HG03108 (cell line): ENCODE measurements at regions not wholly inside any gene's neighbourhood (a gene's known extent, or its start where the extent isn't known, plus 50 kb on each side); places are given as distances from the start of the nearest gene placed in this dataset.

Source experiments
- ATAC-seq: cut with Tn5 transposase; IDR thresholded peaks from one replicate; pipeline ENCODE4 v1.9.1; 2021; ENCODE audit warnings: moderate library complexity; ENCODE audit not compliant: unreplicated experiment

GRCh38 chr4:156710365-156711192 is 261.0 kb downstream of the PDGFC start:
- no peak for ATAC-seq

- ATAC-seq: no peak
These were observed 266.3 kb downstream of the PDGFC start for GRCh38 chr4:156705311-156705710.

GRCh38 chr4:156695163-156695562 is 276.4 kb downstream of the PDGFC start:
- ATAC-seq: no peak

GRCh38 chr4:156694413-156694812 is 277.2 kb downstream of the PDGFC start:
- no peak for ATAC-seq

- no peak for ATAC-seq
These were observed 278.0 kb downstream of the PDGFC start for GRCh38 chr4:156693557-156693956.

GRCh38 chr4:156692016-156692415 is 279.6 kb downstream of the PDGFC start:
- no peak for ATAC-seq

- no peak for ATAC-seq
These were observed 281.0 kb downstream of the PDGFC start for GRCh38 chr4:156690572-156690971.

- ATAC-seq: no peak
These were observed 285.5 kb downstream of the PDGFC start for GRCh38 chr4:156686120-156686519.

GRCh38 chr4:156685308-156685707 is 286.3 kb downstream of the PDGFC start:
- ATAC-seq: no peak

- ATAC-seq: no peak
These were observed 293.9 kb downstream of the PDGFC start for GRCh38 chr4:156677656-156678055.

- no peak for ATAC-seq
These were observed 294.5 kb downstream of the PDGFC start for GRCh38 chr4:156677131-156677531.

GRCh38 chr4:156676116-156676851 is 295.3 kb downstream of the PDGFC start:
- no peak for ATAC-seq

- ATAC-seq: no peak
These were observed 298.1 kb downstream of the PDGFC start for GRCh38 chr4:156673483-156673882.

GRCh38 chr4:156672492-156673305 is 298.9 kb downstream of the PDGFC start:
- no peak for ATAC-seq

- ATAC-seq: no peak
These were observed 305.7 kb downstream of the PDGFC start for GRCh38 chr4:156665780-156666366.

GRCh38 chr4:156663663-156664062 is 307.9 kb downstream of the PDGFC start:
- no peak for ATAC-seq

- ATAC-seq: no peak
These were observed 308.7 kb downstream of the PDGFC start for GRCh38 chr4:156662921-156663320.

GRCh38 chr4:156661555-156661954 is 310.0 kb downstream of the PDGFC start:
- ATAC-seq: no peak

- no peak for ATAC-seq
These were observed 311.1 kb downstream of the PDGFC start for GRCh38 chr4:156660465-156660864.

GRCh38 chr4:156659983-156660382 is 311.6 kb downstream of the PDGFC start:
- no peak for ATAC-seq

- no peak for ATAC-seq
These were observed 312.0 kb downstream of the PDGFC start for GRCh38 chr4:156659570-156659969.
